ENCODE measurements at regions not wholly inside any gene's neighbourhood (a gene's known extent, or its start where the extent isn't known, plus 50 kb on each side); places are given as distances from the start of the nearest gene placed in this dataset.
"Not testable (repeated sequence)": the region's sequence is repeated elsewhere in the genome, so short reads cannot be mapped to it uniquely, and the experiment has no call there.

- DNase-seq: no peak
Observed at GRCh38 chr1:188096521-188096920, 1267.8 kb downstream of the PLA2G4A start.

- no peak for DNase-seq
Observed at GRCh38 chr1:188117436-188117835, 1288.7 kb downstream of the PLA2G4A start.

- no peak for DNase-seq
Observed at GRCh38 chr1:188122646-188123045, 1293.9 kb downstream of the PLA2G4A start.

- no peak for DNase-seq
Observed at GRCh38 chr1:188127507-188127906, 1298.8 kb downstream of the PLA2G4A start.

- no peak for DNase-seq
Observed at GRCh38 chr1:188128761-188129160, 1300.0 kb downstream of the PLA2G4A start.

- no peak for DNase-seq
Observed at GRCh38 chr1:188129856-188130838, 1301.4 kb downstream of the PLA2G4A start.

GRCh38 chr1:188137221-188137620 is 1308.5 kb downstream of the PLA2G4A start:
- no peak for DNase-seq

GRCh38 chr1:188140958-188141357 is 1312.2 kb downstream of the PLA2G4A start:
- no peak for DNase-seq

- no peak for DNase-seq
Observed at GRCh38 chr1:188154196-188154595, 1325.4 kb downstream of the PLA2G4A start.

- no peak for DNase-seq
Observed at GRCh38 chr1:188154761-188155160, 1326.0 kb downstream of the PLA2G4A start.

GRCh38 chr1:188155261-188155660 is 1326.5 kb downstream of the PLA2G4A start:
- no peak for DNase-seq

- DNase-seq: no peak
Observed at GRCh38 chr1:188164459-188164858, 1335.7 kb downstream of the PLA2G4A start.

- no peak for DNase-seq
Observed at GRCh38 chr1:188166654-188167053, 1337.9 kb downstream of the PLA2G4A start.

GRCh38 chr1:188169971-188170370 is 1341.2 kb downstream of the PLA2G4A start:
- no peak for DNase-seq

GRCh38 chr1:188170411-188170810 is 1341.7 kb downstream of the PLA2G4A start:
- DNase-seq: no peak

- DNase-seq: no peak
Observed at GRCh38 chr1:188170935-188171334, 1342.2 kb downstream of the PLA2G4A start.

GRCh38 chr1:188182063-188182462 is 1353.3 kb downstream of the PLA2G4A start:
- not testable (repeated sequence) for DNase-seq

GRCh38 chr1:188188317-188188716 is 1359.6 kb downstream of the PLA2G4A start:
- no peak for DNase-seq

- no peak for DNase-seq
Observed at GRCh38 chr1:188194916-188195315, 1366.2 kb downstream of the PLA2G4A start.

- no peak for DNase-seq
Observed at GRCh38 chr1:188218289-188218688, 1389.5 kb downstream of the PLA2G4A start.

GRCh38 chr1:188220051-188220450 is 1391.3 kb downstream of the PLA2G4A start:
- DNase-seq: no peak

- no peak for DNase-seq
Observed at GRCh38 chr1:188224263-188224662, 1395.5 kb downstream of the PLA2G4A start.

GRCh38 chr1:188225975-188226374 is 1397.2 kb downstream of the PLA2G4A start:
- no peak for DNase-seq

- DNase-seq: no peak
Observed at GRCh38 chr1:188228623-188229022, 1399.9 kb downstream of the PLA2G4A start.
